Fibroblast of lung (primary cell): ENCODE measurements at regions not wholly inside any gene's neighbourhood (a gene's known extent, or its start where the extent isn't known, plus 50 kb on each side); places are given as distances from the start of the nearest gene placed in this dataset.

Experiments
- EZH2 ChIP-seq: IDR thresholded peaks from 2 replicates; pipeline ENCODE4 v1.5.1; 2012; ENCODE audit warnings: low read length, control low read depth, mild to moderate bottlenecking; ENCODE audit errors: missing control alignments
- TF ChIP-seq, protein P1 (sequence below), 2 donors: IDR thresholded peaks in 1 of 2; conservative IDR thresholded peaks in 1 of 2; 1 replicate in 1 of 2; 2 replicates in 1 of 2; pipeline ENCODE4 v1.5.1; 2011 to 2012; ENCODE audit warnings: low read length in 2 of 2, control low read depth in 1 of 2, inconsistent platforms in 1 of 2, low read depth in 1 of 2, mild to moderate bottlenecking in 1 of 2

DNA sequence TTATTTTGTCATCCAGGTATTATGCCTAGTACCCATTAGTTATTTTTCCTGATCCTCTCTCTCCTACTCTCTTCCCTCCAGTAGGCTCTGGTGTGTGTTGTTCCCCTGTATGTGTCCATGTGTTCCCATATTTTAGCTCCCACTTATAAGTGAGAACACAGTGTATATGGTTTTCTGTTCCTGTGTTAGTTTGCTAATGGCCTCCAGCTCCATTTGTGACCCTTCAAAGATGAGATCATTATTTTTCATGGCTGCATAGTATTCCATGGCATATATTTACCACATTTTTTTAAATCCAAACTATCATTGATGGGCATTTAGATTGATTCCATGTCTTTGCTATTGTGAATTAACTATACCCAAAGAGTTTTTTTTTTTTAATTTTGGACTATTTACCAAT lies 1675.7 kb upstream of the B3GALT2 start:
- TF ChIP-seq, protein P1, sequence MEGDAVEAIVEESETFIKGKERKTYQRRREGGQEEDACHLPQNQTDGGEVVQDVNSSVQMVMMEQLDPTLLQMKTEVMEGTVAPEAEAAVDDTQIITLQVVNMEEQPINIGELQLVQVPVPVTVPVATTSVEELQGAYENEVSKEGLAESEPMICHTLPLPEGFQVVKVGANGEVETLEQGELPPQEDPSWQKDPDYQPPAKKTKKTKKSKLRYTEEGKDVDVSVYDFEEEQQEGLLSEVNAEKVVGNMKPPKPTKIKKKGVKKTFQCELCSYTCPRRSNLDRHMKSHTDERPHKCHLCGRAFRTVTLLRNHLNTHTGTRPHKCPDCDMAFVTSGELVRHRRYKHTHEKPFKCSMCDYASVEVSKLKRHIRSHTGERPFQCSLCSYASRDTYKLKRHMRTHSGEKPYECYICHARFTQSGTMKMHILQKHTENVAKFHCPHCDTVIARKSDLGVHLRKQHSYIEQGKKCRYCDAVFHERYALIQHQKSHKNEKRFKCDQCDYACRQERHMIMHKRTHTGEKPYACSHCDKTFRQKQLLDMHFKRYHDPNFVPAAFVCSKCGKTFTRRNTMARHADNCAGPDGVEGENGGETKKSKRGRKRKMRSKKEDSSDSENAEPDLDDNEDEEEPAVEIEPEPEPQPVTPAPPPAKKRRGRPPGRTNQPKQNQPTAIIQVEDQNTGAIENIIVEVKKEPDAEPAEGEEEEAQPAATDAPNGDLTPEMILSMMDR (conservative IDR thresholded peaks at IDR 0.05 in 1 of 2, IDR thresholded peaks at IDR 0.05 in 1 of 2; ENCODE audit: low read depth in 1 of 2, low read length in 2 of 2), result no peak
- TF ChIP-seq EZH2, result no peak
